Upper lobe of right lung (tissue), 1 donor: ENCODE measurements at regions not wholly inside any gene's neighbourhood (a gene's known extent, or its start where the extent isn't known, plus 50 kb on each side); places are given as distances from the start of the nearest gene placed in this dataset.

Experiments
- ATAC-seq: fragments of 200-7000 bp; cut with Tn5 transposase; one replicate; pipeline ENCODE4 v1.9.1; 2020; ENCODE audit warnings: mild to moderate bottlenecking, moderate library complexity
- DNase-seq: peaks from one replicate; pipeline ENCODE4 v3.0.0-alpha.2; 2020
- H3K27ac ChIP-seq: fragments of 200-600 bp; one replicate; pipeline ENCODE4 v1.8.0; 2022
- H3K27me3 ChIP-seq: fragments of 200-600 bp; one replicate; pipeline ENCODE4 v1.8.0; 2022; ENCODE audit warnings: mild to moderate bottlenecking
- H3K36me3 ChIP-seq: fragments of 200-600 bp; one replicate; pipeline ENCODE4 v1.8.0; 2022
- H3K4me1 ChIP-seq: fragments of 200-600 bp; one replicate; pipeline ENCODE4 v1.8.0; 2022
- H3K4me3 ChIP-seq: fragments of 200-600 bp; one replicate; pipeline ENCODE4 v1.8.0; 2022; ENCODE audit warnings: mild to moderate bottlenecking
- H3K9me3 ChIP-seq: fragments of 200-600 bp; one replicate; pipeline ENCODE4 v1.8.0; 2022
- intact Hi-C: fragments of 100-400 bp; cut with DNase I; formaldehyde crosslinking; loops from one replicate; pipeline ENCODE4 v1.11.0; 2022
- TF ChIP-seq, protein P1 (sequence below): fragments of 200-600 bp; IDR thresholded peaks from one replicate; pipeline ENCODE4 v1.8.0; 2022; ENCODE audit warnings: antibody characterized with exemption
- donor health status: DM: no; HTN: yes; CAD: no; lungs with severe emphysema.

DNA sequence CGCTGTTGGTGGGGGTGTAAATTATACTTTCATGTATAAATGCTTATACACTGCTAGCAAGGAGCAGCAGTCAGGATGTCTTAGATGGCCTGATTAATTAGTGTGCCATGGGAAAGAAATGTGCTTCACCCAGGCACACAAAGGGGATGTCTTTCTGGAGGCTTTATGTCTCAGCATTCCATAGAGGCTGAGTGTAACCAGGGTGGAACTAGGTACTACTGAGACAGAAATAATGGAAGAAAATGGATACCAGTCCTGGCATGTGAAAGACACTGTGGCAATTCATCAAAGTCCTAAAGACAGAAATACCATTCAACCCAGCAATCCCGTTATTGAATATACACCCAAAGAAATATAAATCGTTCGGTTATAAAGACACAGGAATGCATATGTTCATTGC lies 52.5 kb downstream of the PF4 start:
- Histone ChIP-seq H3K4me1 (no peaks in the 10 kb centered on the region), H3K36me3 (no peaks in the 10 kb centered on the region), H3K27me3 (no peaks in the 10 kb centered on the region), H3K4me3 (no peak overlapping the region), H3K9me3 (no peaks in the 10 kb centered on the region), H3K27ac (no peak overlapping the region)
- intact Hi-C loops: no loop called here
- TF ChIP-seq, protein P1, sequence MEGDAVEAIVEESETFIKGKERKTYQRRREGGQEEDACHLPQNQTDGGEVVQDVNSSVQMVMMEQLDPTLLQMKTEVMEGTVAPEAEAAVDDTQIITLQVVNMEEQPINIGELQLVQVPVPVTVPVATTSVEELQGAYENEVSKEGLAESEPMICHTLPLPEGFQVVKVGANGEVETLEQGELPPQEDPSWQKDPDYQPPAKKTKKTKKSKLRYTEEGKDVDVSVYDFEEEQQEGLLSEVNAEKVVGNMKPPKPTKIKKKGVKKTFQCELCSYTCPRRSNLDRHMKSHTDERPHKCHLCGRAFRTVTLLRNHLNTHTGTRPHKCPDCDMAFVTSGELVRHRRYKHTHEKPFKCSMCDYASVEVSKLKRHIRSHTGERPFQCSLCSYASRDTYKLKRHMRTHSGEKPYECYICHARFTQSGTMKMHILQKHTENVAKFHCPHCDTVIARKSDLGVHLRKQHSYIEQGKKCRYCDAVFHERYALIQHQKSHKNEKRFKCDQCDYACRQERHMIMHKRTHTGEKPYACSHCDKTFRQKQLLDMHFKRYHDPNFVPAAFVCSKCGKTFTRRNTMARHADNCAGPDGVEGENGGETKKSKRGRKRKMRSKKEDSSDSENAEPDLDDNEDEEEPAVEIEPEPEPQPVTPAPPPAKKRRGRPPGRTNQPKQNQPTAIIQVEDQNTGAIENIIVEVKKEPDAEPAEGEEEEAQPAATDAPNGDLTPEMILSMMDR: no peak
- ATAC-seq (no peak), DNase-seq (no peak)

DNA sequence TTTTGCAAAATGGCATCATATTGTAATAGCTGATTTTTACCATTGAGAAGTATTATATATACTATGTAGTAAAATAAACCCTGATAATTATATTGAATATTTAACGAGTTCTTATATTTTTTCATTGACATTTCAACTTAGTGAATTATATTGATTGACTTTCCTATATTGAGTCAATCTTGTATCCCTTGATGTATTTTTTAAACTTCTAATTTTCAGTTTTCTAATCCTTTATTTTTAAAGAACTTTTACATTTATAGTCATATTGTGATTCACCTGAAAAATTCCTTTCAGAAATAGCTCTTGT lies 54.4 kb downstream of the CXCL1 start:
- H3K4me3 ChIP-seq: no peak overlapping the region
- H3K27me3 ChIP-seq: no peaks in the 10 kb centered on the region
- ATAC-seq (no peak), DNase-seq (no peak)
- no peaks in the 10 kb centered on the region for H3K36me3 ChIP-seq
- intact Hi-C loops: no loop called here
- H3K9me3 ChIP-seq: no peaks in the 10 kb centered on the region
- no peak overlapping the region for H3K27ac ChIP-seq
- TF ChIP-seq, protein P1: no peak
- H3K4me1 ChIP-seq: peaks cover 4% of the 10 kb centered on the region

DNA sequence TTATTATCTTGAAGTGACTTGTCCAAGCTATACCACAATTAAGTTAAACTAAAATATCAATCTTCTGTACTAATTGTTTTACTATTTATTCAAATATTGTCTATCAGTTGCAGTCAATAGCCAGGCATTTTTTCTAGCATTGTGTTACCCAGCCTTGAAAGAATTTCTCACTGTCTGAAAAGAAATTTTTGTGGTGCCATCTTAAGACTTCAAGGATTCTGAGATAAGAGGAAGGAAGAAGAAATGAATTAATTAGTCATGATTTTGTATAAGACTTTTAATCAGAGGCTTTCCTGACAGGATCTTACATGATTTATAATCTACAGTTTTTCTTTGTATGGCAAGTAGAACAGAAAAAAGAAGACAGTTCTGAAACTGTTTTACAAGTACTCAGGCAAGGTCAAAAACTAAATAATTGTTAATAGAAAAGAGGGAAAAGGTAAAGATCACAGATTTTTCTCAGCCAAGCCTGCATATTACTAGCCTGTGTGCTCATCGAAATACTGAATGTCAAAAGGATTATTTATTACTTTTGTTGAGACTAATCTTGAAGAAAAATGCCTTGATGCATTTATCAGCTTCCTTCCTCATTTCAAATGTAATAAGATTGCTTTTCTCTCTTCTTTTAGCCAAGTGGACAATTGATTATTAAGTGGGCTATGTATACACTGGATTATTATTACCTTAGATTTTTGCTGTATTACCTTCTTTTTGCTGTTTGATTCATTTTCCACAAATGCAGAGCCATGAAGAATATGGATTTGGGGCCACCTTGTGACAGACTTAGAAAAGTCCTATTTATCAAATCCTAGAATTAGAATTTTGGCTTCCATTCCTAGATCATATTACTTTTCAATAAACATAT lies 53.8 kb downstream of the CXCL1 start:
- no peak overlapping the region for H3K27ac ChIP-seq
- no peaks in the 10 kb centered on the region for H3K36me3 ChIP-seq
- H3K9me3 ChIP-seq: no peaks in the 10 kb centered on the region
- ATAC-seq: no peak
- intact Hi-C loops: no loop called here
- DNase-seq: no peak
- peaks cover 4% of the 10 kb centered on the region for H3K4me1 ChIP-seq
- TF ChIP-seq, protein P1: peak; percentile 49
- no peaks in the 10 kb centered on the region for H3K27me3 ChIP-seq
- no peak overlapping the region for H3K4me3 ChIP-seq

DNA sequence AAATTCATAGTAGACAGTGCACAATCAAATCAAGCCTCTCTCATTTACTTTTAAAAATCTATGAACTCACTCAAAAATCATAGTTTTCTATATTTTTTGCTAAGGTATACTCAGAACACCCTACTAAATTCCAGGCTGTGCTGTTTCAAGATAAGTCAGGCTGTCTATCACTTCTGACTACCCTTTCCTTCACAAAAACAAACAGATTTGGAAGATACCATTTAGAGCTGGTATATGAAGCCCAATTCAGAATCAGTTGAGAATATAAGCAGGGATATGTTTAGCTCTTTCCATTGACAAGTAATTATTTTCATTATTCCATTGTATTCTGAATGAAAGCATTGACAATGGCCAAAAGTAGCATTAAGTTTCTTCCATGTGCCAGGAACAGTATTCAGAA lies 53.1 kb downstream of the CXCL1 start:
- no peaks in the 10 kb centered on the region for H3K27me3 ChIP-seq
- H3K4me3 ChIP-seq: no peak overlapping the region
- H3K27ac ChIP-seq: no peak overlapping the region
- DNase-seq: no peak
- no peaks in the 10 kb centered on the region for H3K36me3 ChIP-seq
- peaks cover 4% of the 10 kb centered on the region for H3K4me1 ChIP-seq
- H3K9me3 ChIP-seq: no peaks in the 10 kb centered on the region
- no peak for ATAC-seq
- intact Hi-C loops: no loop called here
- TF ChIP-seq, protein P1: no peak
